HCT116 (cell line): ENCODE measurements at regions not wholly inside any gene's neighbourhood (a gene's known extent, or its start where the extent isn't known, plus 50 kb on each side); places are given as distances from the start of the nearest gene placed in this dataset.

Experiments used
- ATAC-seq: fragments of 200-7000 bp; cut with Tn5 transposase; 2 replicates; pipeline ENCODE4 v1.9.1; 2020; ENCODE audit warnings: mild to moderate bottlenecking, moderate library complexity
- BruUV-seq: library from RNA; stranded (reverse); fragments of 400-500 nt; replicated peaks from 2 replicates; lab custom pipeline; 2021; lab: Mats Ljungman, UMichigan
- CTCF ChIA-PET: fragments of 300-600 bp; sonication (Branson Sonifier 250); formaldehyde crosslinking; loops from one replicate; lab custom pipeline; 2021; ENCODE audit warnings: antibody characterized with exemption; lab: Charles Lee
- POLR2A ChIA-PET: fragments of 300-600, 350-600 bp; sonication (Branson Sonifier 250); formaldehyde crosslinking; loops from one replicate; lab custom pipeline; 2021; ENCODE audit warnings: antibody characterized with exemption; lab: Charles Lee
- RAD21 ChIA-PET, 2 experiments: fragments of 300-600 bp; sonication (Branson Sonifier 250); formaldehyde crosslinking; loops; one replicate each; lab custom pipeline; 2023; ENCODE audit warnings: low total read pairs in 2 of 2; ENCODE audit not compliant: uncharacterized antibody in 2 of 2, unreplicated experiment in 2 of 2, low non-redundant PET in 1 of 2; lab: Charles Lee
- DNase-seq: peaks from one replicate; pipeline ENCODE4 v3.0.0-alpha.2; 2010; ENCODE audit warnings: low read depth, low spot score
- H2AFZ ChIP-seq: fragments of 200-600 bp; shearing (Covaris generic), sonication (generic); 2 replicates; pipeline ENCODE4 v1.6.1; 2017; ENCODE audit warnings: low read depth, mixed run types, mixed read lengths, antibody characterized with exemption, low read length; ENCODE audit not compliant: poor library complexity, severe bottlenecking
- H3K27ac ChIP-seq: 2 replicates; pipeline ENCODE4 v1.5.1; 2012; ENCODE audit warnings: low read depth, low read length
- H3K27me3 ChIP-seq: fragments of 200-600 bp; sonication (generic); 2 replicates; pipeline ENCODE4 v1.6.1; 2016; ENCODE audit warnings: mixed run types, low read length, mixed read lengths; ENCODE audit not compliant: insufficient read depth
- H3K36me3 ChIP-seq, 2 experiments: fragments of 200-500 bp in 1 of 2; fragments of 200-600 bp in 1 of 2; sonication (Bioruptor generic) in 1 of 2; sonication (generic) in 1 of 2; 2 replicates each; pipeline versions ENCODE4 v1.5.1 to v1.6.1; 2014 to 2016; ENCODE audit warnings: low read length in 2 of 2, inconsistent platforms in 1 of 2, mixed read lengths in 1 of 2, mixed run types in 1 of 2; ENCODE audit not compliant: insufficient read depth in 2 of 2, control insufficient read depth in 1 of 2
- H3K4me1 ChIP-seq, 2 experiments: fragments of 200-600 bp in 1 of 2; sonication (generic) in 1 of 2; 2 replicates each; pipeline versions ENCODE4 v1.5.1 to v1.6.1; 2012 to 2017; ENCODE audit warnings: low read length in 2 of 2, inconsistent platforms in 1 of 2, mild to moderate bottlenecking in 1 of 2, mixed read lengths in 1 of 2, mixed run types in 1 of 2, moderate library complexity in 1 of 2; ENCODE audit not compliant: insufficient read depth in 2 of 2, control insufficient read depth in 1 of 2
- H3K4me2 ChIP-seq: fragments of 200-600 bp; sonication (generic); 2 replicates; pipeline ENCODE4 v1.6.1; 2017; ENCODE audit warnings: mixed run types, low read length, mixed read lengths
- H3K4me3 ChIP-seq, 2 experiments: fragments of 200-600 bp in 1 of 2; sonication (generic) in 1 of 2; replicated peaks in 1 of 2; 2 replicates each; pipeline ENCODE4 v1.5.1; 2011 to 2016; ENCODE audit warnings: low read length in 2 of 2, control low read depth in 1 of 2, low read depth in 1 of 2, mild to moderate bottlenecking in 1 of 2, mixed read lengths in 1 of 2, mixed run types in 1 of 2
- H3K79me2 ChIP-seq: fragments of 200-600 bp; sonication (generic); 2 replicates; pipeline ENCODE4 v1.6.1; 2017; ENCODE audit warnings: mild to moderate bottlenecking, mixed run types, low read length, moderate library complexity, mixed read lengths; ENCODE audit not compliant: insufficient read depth
- H3K9ac ChIP-seq: fragments of 200-600 bp; sonication (generic); 2 replicates; pipeline ENCODE4 v1.6.1; 2016; ENCODE audit warnings: low read length, mixed read lengths
- H3K9me2 ChIP-seq: fragments of 200-600 bp; sonication (generic), shearing (Covaris generic); 2 replicates; pipeline ENCODE4 v1.6.1; 2017; ENCODE audit warnings: mixed run types, mild to moderate bottlenecking, moderate library complexity; ENCODE audit not compliant: insufficient read depth
- H3K9me3 ChIP-seq, 2 experiments: fragments of 200-500 bp in 1 of 2; fragments of 200-600 bp in 1 of 2; sonication (Bioruptor generic) in 1 of 2; sonication (generic) in 1 of 2; 2 replicates each; pipeline ENCODE4 v1.6.1; 2014 to 2017; ENCODE audit warnings: low read length in 2 of 2, mixed read lengths in 2 of 2, inconsistent platforms in 1 of 2, low read depth in 1 of 2, mild to moderate bottlenecking in 1 of 2, mixed run types in 1 of 2, moderate library complexity in 1 of 2; ENCODE audit not compliant: control insufficient read depth in 1 of 2, insufficient read depth in 1 of 2
- H4K20me1 ChIP-seq: fragments of 200-600 bp; sonication (generic), shearing (Covaris generic); 2 replicates; pipeline ENCODE4 v1.6.1; 2017; ENCODE audit warnings: mixed run types, mild to moderate bottlenecking, moderate library complexity; ENCODE audit not compliant: insufficient read depth
- CEBPB ChIP-seq: IDR thresholded peaks from 2 replicates; pipeline ENCODE4 v1.6.1; 2012; ENCODE audit warnings: low read depth
- EGR1 ChIP-seq: IDR thresholded peaks from 2 replicates; pipeline ENCODE4 v1.6.1; 2012; ENCODE audit warnings: low read depth
- JUND ChIP-seq: IDR thresholded peaks from 2 replicates; pipeline ENCODE4 v1.6.1; 2012
- RAD21 ChIP-seq: IDR thresholded peaks from 2 replicates; pipeline ENCODE4 v1.6.1; 2012; ENCODE audit warnings: low read depth, mild to moderate bottlenecking
- SIN3A ChIP-seq: IDR thresholded peaks from 2 replicates; pipeline ENCODE4 v1.6.1; 2012; ENCODE audit warnings: low read depth
- SRF ChIP-seq: IDR thresholded peaks from 2 replicates; pipeline ENCODE4 v1.6.1; 2012; ENCODE audit warnings: low read depth
- YY1 ChIP-seq: IDR thresholded peaks from 2 replicates; pipeline ENCODE4 v1.6.1; 2011; ENCODE audit warnings: low read length, low read depth, moderate library complexity, mild to moderate bottlenecking; ENCODE audit not compliant: insufficient replicate concordance; ENCODE audit errors: extremely low read depth
- intact Hi-C: fragments of 100-400 bp; cut with micrococcal nuclease; formaldehyde crosslinking; loops from 2 replicates; pipeline ENCODE4 v1.10.0; 2022
- TF ChIP-seq, protein P1 (sequence below): IDR thresholded peaks from 2 replicates; pipeline ENCODE4 v1.6.1; 2011; ENCODE audit warnings: mild to moderate bottlenecking, low read length, moderate library complexity; ENCODE audit not compliant: insufficient replicate concordance; ENCODE audit errors: extremely low read depth
- TF ChIP-seq, protein P2 (sequence below): IDR thresholded peaks from 2 replicates; pipeline ENCODE4 v1.6.1; 2012; ENCODE audit warnings: low read depth

DNA sequence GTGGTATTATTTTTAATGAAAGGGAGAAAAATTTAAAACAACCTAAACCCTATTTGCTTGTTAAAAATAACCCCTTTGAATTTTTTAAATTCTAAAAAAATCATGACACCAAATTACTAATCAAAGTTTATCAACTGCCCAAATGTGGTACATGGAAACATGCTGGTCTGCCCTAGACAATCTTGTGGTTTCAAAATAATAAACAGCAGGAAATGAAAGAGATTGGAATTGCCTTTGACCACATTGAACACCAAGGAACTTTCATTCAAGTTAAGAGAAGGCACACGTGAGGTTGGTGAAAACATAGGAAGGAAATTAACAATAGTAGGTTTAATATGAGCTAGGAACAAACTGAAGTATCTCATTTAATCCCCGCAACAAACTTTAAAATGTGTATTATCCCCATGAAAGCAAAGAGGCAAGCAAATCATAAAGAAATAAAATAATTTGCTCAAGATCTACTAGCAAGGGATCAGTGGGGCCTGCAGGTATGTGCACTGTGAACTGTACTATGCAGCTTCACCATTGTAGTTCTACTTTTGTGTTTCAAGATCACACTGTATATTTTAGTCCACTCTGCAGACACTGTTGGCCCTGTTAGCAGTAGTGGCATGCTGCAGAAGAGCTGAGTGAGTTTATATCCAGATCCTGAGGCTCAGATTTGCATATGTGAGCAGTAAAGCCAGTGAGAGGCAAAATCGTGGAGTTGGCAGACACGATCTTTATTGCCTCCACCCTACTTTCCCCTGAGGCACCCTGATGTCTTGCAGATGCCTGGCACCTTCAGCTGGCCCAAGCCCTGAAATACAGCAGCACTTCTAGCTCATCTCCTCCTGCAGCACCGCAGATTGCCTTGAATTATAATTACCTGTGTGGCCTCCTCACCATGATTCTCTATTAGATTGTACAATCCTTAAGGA is 157.8 kb upstream of the TENT5A start:
- CTCF ChIA-PET: no interaction called here

DNA sequence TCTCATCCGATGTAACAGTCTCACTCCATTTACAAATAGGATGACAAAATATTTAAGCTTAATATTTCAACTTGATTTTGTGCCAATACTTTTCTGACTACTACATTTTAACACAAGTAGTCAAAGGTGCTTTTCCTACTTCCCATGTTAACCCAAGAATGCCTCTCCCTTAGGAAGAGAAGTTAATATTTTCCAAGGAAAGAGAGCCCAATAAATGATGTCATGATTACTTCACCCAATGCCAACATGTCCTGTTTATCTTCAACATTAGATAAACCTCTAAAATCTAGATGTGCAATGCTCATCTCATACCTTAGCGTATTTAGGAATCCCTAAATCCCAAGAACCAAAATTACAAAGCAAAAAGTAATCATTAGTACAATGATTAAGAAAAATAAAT is 156.7 kb upstream of the TENT5A start:
- Histone ChIP-seq H3K27me3 (no peaks in the 10 kb centered on the region), H3K9me3 (no peaks in the 10 kb centered on the region), H4K20me1 (no peaks in the 10 kb centered on the region), H3K79me2 (no peaks in the 10 kb centered on the region), H3K9ac (no peak overlapping the region), H3K9me2 (no peaks in the 10 kb centered on the region), H2AFZ (no peak overlapping the region), H3K36me3 (no peaks in the 10 kb centered on the region), H3K27ac (no peak overlapping the region), H3K4me1 (no peaks in the 10 kb centered on the region), H3K4me2 (no peak overlapping the region), H3K4me3 (no peak overlapping the region)
- no peak for ATAC-seq
- no peak for DNase-seq
- RAD21 ChIA-PET: no interaction called here
- CTCF ChIA-PET: no interaction called here
- intact Hi-C loops: no loop called here
- POLR2A ChIA-PET: no interaction called here
- no TSS peak for BruUV-seq
- TF ChIP-seq, protein P1, sequence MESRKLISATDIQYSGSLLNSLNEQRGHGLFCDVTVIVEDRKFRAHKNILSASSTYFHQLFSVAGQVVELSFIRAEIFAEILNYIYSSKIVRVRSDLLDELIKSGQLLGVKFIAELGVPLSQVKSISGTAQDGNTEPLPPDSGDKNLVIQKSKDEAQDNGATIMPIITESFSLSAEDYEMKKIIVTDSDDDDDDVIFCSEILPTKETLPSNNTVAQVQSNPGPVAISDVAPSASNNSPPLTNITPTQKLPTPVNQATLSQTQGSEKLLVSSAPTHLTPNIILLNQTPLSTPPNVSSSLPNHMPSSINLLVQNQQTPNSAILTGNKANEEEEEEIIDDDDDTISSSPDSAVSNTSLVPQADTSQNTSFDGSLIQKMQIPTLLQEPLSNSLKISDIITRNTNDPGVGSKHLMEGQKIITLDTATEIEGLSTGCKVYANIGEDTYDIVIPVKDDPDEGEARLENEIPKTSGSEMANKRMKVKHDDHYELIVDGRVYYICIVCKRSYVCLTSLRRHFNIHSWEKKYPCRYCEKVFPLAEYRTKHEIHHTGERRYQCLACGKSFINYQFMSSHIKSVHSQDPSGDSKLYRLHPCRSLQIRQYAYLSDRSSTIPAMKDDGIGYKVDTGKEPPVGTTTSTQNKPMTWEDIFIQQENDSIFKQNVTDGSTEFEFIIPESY: no peak
- TF ChIP-seq CEBPB: no peak
- no peak for TF ChIP-seq YY1
- no peak for TF ChIP-seq EGR1
- no peak for TF ChIP-seq RAD21
- no peak for TF ChIP-seq SRF
- TF ChIP-seq, protein P2, sequence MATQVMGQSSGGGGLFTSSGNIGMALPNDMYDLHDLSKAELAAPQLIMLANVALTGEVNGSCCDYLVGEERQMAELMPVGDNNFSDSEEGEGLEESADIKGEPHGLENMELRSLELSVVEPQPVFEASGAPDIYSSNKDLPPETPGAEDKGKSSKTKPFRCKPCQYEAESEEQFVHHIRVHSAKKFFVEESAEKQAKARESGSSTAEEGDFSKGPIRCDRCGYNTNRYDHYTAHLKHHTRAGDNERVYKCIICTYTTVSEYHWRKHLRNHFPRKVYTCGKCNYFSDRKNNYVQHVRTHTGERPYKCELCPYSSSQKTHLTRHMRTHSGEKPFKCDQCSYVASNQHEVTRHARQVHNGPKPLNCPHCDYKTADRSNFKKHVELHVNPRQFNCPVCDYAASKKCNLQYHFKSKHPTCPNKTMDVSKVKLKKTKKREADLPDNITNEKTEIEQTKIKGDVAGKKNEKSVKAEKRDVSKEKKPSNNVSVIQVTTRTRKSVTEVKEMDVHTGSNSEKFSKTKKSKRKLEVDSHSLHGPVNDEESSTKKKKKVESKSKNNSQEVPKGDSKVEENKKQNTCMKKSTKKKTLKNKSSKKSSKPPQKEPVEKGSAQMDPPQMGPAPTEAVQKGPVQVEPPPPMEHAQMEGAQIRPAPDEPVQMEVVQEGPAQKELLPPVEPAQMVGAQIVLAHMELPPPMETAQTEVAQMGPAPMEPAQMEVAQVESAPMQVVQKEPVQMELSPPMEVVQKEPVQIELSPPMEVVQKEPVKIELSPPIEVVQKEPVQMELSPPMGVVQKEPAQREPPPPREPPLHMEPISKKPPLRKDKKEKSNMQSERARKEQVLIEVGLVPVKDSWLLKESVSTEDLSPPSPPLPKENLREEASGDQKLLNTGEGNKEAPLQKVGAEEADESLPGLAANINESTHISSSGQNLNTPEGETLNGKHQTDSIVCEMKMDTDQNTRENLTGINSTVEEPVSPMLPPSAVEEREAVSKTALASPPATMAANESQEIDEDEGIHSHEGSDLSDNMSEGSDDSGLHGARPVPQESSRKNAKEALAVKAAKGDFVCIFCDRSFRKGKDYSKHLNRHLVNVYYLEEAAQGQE: no peak
- TF ChIP-seq SIN3A: no peak
- TF ChIP-seq JUND: no peak

More for the DNA sequence above, 157.8 kb upstream of the TENT5A start:
- Histone ChIP-seq H3K9ac (no peak overlapping the region), H3K4me3 (no peak overlapping the region), H3K9me3 (no peaks in the 10 kb centered on the region), H3K4me2 (no peak overlapping the region), H4K20me1 (no peaks in the 10 kb centered on the region), H3K27me3 (no peaks in the 10 kb centered on the region), H3K36me3 (no peaks in the 10 kb centered on the region), H3K27ac (no peak overlapping the region), H3K9me2 (no peaks in the 10 kb centered on the region), H3K79me2 (no peaks in the 10 kb centered on the region), H3K4me1 (no peaks in the 10 kb centered on the region), H2AFZ (no peak overlapping the region)
- ChIA-PET POLR2A (no interaction called here), RAD21 (no interaction called here)
- DNase-seq (no peak), ATAC-seq (no peak)
- BruUV-seq: no TSS peak
- TF ChIP-seq, protein P1: no peak
- intact Hi-C loops: no loop called here
